Putamen (tissue), 1 donor: ENCODE measurements at regions not wholly inside any gene's neighbourhood (a gene's known extent, or its start where the extent isn't known, plus 50 kb on each side); places are given as distances from the start of the nearest gene placed in this dataset.
"Not testable (repeated sequence)": the region's sequence is repeated elsewhere in the genome, so short reads cannot be mapped to it uniquely, and the experiment has no call there.

ENCODE experiments used
- DNase-seq: peaks from one replicate; pipeline ENCODE4 v3.0.0-alpha.2; 2016; ENCODE audit warnings: low spot score

GRCh38 chr3:159727506-159727905, 261.1 kb upstream of the IL12A start:
- DNase-seq, result no peak

GRCh38 chr3:159731254-159731653, 257.4 kb upstream of the IL12A start:
- no peak for DNase-seq

- no peak for DNase-seq
Observed at GRCh38 chr3:159732172-159733111, 256.2 kb upstream of the IL12A start.

GRCh38 chr3:159733194-159733860, 255.3 kb upstream of the IL12A start:
- DNase-seq, result no peak

- no peak for DNase-seq
Observed at GRCh38 chr3:159734681-159735080, 254.0 kb upstream of the IL12A start.

- DNase-seq, result no peak
Observed at GRCh38 chr3:159739166-159739565, 249.5 kb upstream of the IL12A start.

- DNase-seq, result no peak
Observed at GRCh38 chr3:159739969-159740368, 248.7 kb upstream of the IL12A start.

- DNase-seq, result no peak
Observed at GRCh38 chr3:159741281-159741680, 247.4 kb upstream of the IL12A start.

GRCh38 chr3:159748425-159748824, 240.2 kb upstream of the IL12A start:
- DNase-seq, result no peak

GRCh38 chr3:159749406-159749805, 239.2 kb upstream of the IL12A start:
- no peak for DNase-seq

- no peak for DNase-seq
Observed at GRCh38 chr3:159751146-159751545, 237.5 kb upstream of the IL12A start.

GRCh38 chr3:159751752-159752151, 236.9 kb upstream of the IL12A start:
- DNase-seq, result no peak

- DNase-seq, result not testable (repeated sequence)
Observed at GRCh38 chr3:159756279-159757207, 232.1 kb upstream of the IL12A start.

- DNase-seq, result no peak
Observed at GRCh38 chr3:159757341-159758060, 231.1 kb upstream of the IL12A start.

GRCh38 chr3:159760046-159760445, 228.6 kb upstream of the IL12A start:
- DNase-seq, result no peak

GRCh38 chr3:159761369-159761768, 227.3 kb upstream of the IL12A start:
- DNase-seq, result no peak

GRCh38 chr3:159761848-159762635, 226.6 kb upstream of the IL12A start:
- no peak for DNase-seq

- DNase-seq, result no peak
Observed at GRCh38 chr3:159763011-159763601, 225.5 kb upstream of the IL12A start.

GRCh38 chr3:159763602-159764489, 224.8 kb upstream of the IL12A start:
- peak; percentile 71 for DNase-seq
